Keratinocyte (primary cell): ENCODE measurements at regions not wholly inside any gene's neighbourhood (a gene's known extent, or its start where the extent isn't known, plus 50 kb on each side); places are given as distances from the start of the nearest gene placed in this dataset.

Source experiments
- DNase-seq: peaks from one replicate; pipeline ENCODE4 v3.0.0-alpha.2; 2011; ENCODE audit warnings: low read depth, missing footprints, low spot score
- FAIRE-seq: peaks from 2 replicates; lab custom pipeline; 2011; peaks lifted over from hg19 to GRCh38; lab: Jason Lieb, UNC
- H2AFZ ChIP-seq: 2 replicates; pipeline ENCODE4 v1.6.0; 2012; ENCODE audit warnings: low read length, control low read depth, inconsistent platforms; ENCODE audit not compliant: control insufficient read depth
- H3K27ac ChIP-seq: 2 replicates; pipeline ENCODE4 v1.5.1; 2011; ENCODE audit warnings: low read length; ENCODE audit not compliant: control insufficient read depth, insufficient read depth
- H3K27me3 ChIP-seq: 3 replicates; pipeline ENCODE4 v1.6.0; 2011; ENCODE audit warnings: low read length; ENCODE audit not compliant: control insufficient read depth, insufficient read depth; ENCODE audit errors: extremely low read depth
- H3K36me3 ChIP-seq, 2 experiments: 2 replicates in 1 of 2; 3 replicates in 1 of 2; pipeline ENCODE4 v1.5.1; 2011; ENCODE audit warnings: low read length in 2 of 2, mild to moderate bottlenecking in 1 of 2; ENCODE audit not compliant: control insufficient read depth in 2 of 2, insufficient read depth in 2 of 2; ENCODE audit errors: extremely low read depth in 1 of 2
- H3K4me1 ChIP-seq: 3 replicates; pipeline ENCODE4 v1.5.1; 2011; ENCODE audit warnings: low read length; ENCODE audit not compliant: control insufficient read depth, insufficient read depth; ENCODE audit errors: extremely low read depth
- H3K4me2 ChIP-seq: 3 replicates; pipeline ENCODE4 v1.6.0; 2011; ENCODE audit warnings: low read depth, low read length; ENCODE audit not compliant: control insufficient read depth, insufficient read depth; ENCODE audit errors: extremely low read depth
- H3K4me3 ChIP-seq, 3 experiments: fragments of 200-600 bp in 1 of 3; sonication (generic) in 1 of 3; 2 replicates in 2 of 3; 3 replicates in 1 of 3; pipeline ENCODE4 v1.5.1; 2011 to 2016; ENCODE audit warnings: low read length in 3 of 3, mild to moderate bottlenecking in 3 of 3, control low read depth in 2 of 3, inconsistent platforms in 1 of 3, low read depth in 1 of 3, mixed read lengths in 1 of 3, mixed run types in 1 of 3, moderate library complexity in 1 of 3; ENCODE audit not compliant: control insufficient read depth in 2 of 3, insufficient read depth in 2 of 3; ENCODE audit errors: extremely low read depth in 1 of 3
- H3K79me2 ChIP-seq: 2 replicates; pipeline ENCODE4 v1.6.0; 2012; ENCODE audit warnings: low read length; ENCODE audit not compliant: control insufficient read depth, insufficient read depth
- H3K9ac ChIP-seq: 3 replicates; pipeline ENCODE4 v1.6.0; 2011; ENCODE audit warnings: low read length; ENCODE audit not compliant: control insufficient read depth, insufficient read depth; ENCODE audit errors: extremely low read depth
- H3K9me1 ChIP-seq: 3 replicates; pipeline ENCODE4 v1.6.0; 2011; ENCODE audit warnings: low read length; ENCODE audit not compliant: control insufficient read depth, insufficient read depth; ENCODE audit errors: extremely low read depth
- H3K9me3 ChIP-seq: 2 replicates; pipeline ENCODE4 v1.5.1; 2012; ENCODE audit warnings: low read depth, low read length; ENCODE audit not compliant: control insufficient read depth
- H4K20me1 ChIP-seq: 3 replicates; pipeline ENCODE4 v1.6.0; 2011; ENCODE audit warnings: low read length; ENCODE audit not compliant: control insufficient read depth, insufficient read depth; ENCODE audit errors: extremely low read depth
- EZH2 ChIP-seq: IDR thresholded peaks from one replicate; pipeline ENCODE4 v1.6.1; 2012; ENCODE audit warnings: inconsistent platforms, mild to moderate bottlenecking, low read length, moderate library complexity
- dilution Hi-C: fragments of 300-500 bp; cut with MboI; formaldehyde crosslinking; loops from one replicate; pipeline ENCODE4 v1.7.0; 2020; ENCODE audit warnings: low sequenced_read_pairs; ENCODE audit not compliant: extremely low pct_ligation_motif_present
- TF ChIP-seq, protein P1 (sequence below), 3 experiments: IDR thresholded peaks in 1 of 3; conservative IDR thresholded peaks in 1 of 3; optimal IDR thresholded peaks in 1 of 3; 2 replicates in 2 of 3; 3 replicates in 1 of 3; pipeline versions ENCODE3 to v1.5.1; 2011; ENCODE audit warnings: low read length in 3 of 3, mild to moderate bottlenecking in 3 of 3, moderate library complexity in 2 of 3, control low read depth in 1 of 3, inconsistent platforms in 1 of 3; ENCODE audit not compliant: insufficient read depth in 2 of 3; ENCODE audit errors: extremely low read depth in 1 of 3

- no peaks in the 10 kb centered on the region for H3K4me1 ChIP-seq
- H3K9ac ChIP-seq, result no peak overlapping the region
- no peak for DNase-seq
- H2AFZ ChIP-seq, result no peak overlapping the region
- no peaks in the 10 kb centered on the region for H3K27me3 ChIP-seq
- no peaks in the 10 kb centered on the region for H3K79me2 ChIP-seq
- H3K36me3 ChIP-seq, result no peaks in the 10 kb centered on the region
- H3K4me3 ChIP-seq, result no peak overlapping the region
- no peak overlapping the region for H3K4me2 ChIP-seq
- dilution Hi-C loops, result no loop called here
- TF ChIP-seq, protein P1, sequence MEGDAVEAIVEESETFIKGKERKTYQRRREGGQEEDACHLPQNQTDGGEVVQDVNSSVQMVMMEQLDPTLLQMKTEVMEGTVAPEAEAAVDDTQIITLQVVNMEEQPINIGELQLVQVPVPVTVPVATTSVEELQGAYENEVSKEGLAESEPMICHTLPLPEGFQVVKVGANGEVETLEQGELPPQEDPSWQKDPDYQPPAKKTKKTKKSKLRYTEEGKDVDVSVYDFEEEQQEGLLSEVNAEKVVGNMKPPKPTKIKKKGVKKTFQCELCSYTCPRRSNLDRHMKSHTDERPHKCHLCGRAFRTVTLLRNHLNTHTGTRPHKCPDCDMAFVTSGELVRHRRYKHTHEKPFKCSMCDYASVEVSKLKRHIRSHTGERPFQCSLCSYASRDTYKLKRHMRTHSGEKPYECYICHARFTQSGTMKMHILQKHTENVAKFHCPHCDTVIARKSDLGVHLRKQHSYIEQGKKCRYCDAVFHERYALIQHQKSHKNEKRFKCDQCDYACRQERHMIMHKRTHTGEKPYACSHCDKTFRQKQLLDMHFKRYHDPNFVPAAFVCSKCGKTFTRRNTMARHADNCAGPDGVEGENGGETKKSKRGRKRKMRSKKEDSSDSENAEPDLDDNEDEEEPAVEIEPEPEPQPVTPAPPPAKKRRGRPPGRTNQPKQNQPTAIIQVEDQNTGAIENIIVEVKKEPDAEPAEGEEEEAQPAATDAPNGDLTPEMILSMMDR (optimal IDR thresholded peaks at IDR 0.05 in 1 of 3, IDR thresholded peaks at IDR 0.05 in 1 of 3, conservative IDR thresholded peaks at IDR 0.05 in 1 of 3; ENCODE audit: extremely low read depth in 1 of 3, insufficient read depth in 2 of 3, low read length in 3 of 3), result no peak
- no peak for TF ChIP-seq EZH2
- H3K9me1 ChIP-seq, result no peaks in the 10 kb centered on the region
- FAIRE-seq, result no peak
- H3K9me3 ChIP-seq, result no peaks in the 10 kb centered on the region
- no peaks in the 10 kb centered on the region for H4K20me1 ChIP-seq
- H3K27ac ChIP-seq, result no peak overlapping the region
Observed at GRCh38 chr3:178310949-178311348, 225.3 kb upstream of the KCNMB2 start.

- DNase-seq (no peak), FAIRE-seq (no peak)
- Histone ChIP-seq H3K36me3 (no peaks in the 10 kb centered on the region), H3K4me1 (no peaks in the 10 kb centered on the region), H3K9me1 (no peaks in the 10 kb centered on the region), H3K4me2 (no peak overlapping the region), H3K27me3 (no peaks in the 10 kb centered on the region), H3K9ac (no peak overlapping the region), H3K9me3 (no peaks in the 10 kb centered on the region), H3K4me3 (no peak overlapping the region), H3K27ac (no peak overlapping the region), H4K20me1 (no peaks in the 10 kb centered on the region), H3K79me2 (no peaks in the 10 kb centered on the region), H2AFZ (no peak overlapping the region)
- dilution Hi-C loops, result no loop called here
- no peak for TF ChIP-seq EZH2
- TF ChIP-seq, protein P1 (optimal IDR thresholded peaks at IDR 0.05 in 1 of 3, IDR thresholded peaks at IDR 0.05 in 1 of 3, conservative IDR thresholded peaks at IDR 0.05 in 1 of 3; ENCODE audit: extremely low read depth in 1 of 3, insufficient read depth in 2 of 3, low read length in 3 of 3), result no peak
Observed at GRCh38 chr3:178313716-178314115, 222.5 kb upstream of the KCNMB2 start.
